Activated gamma-delta T cell (primary cell): ENCODE measurements at regions not wholly inside any gene's neighbourhood (a gene's known extent, or its start where the extent isn't known, plus 50 kb on each side); places are given as distances from the start of the nearest gene placed in this dataset.
"Not testable (repeated sequence)": the region's sequence is repeated elsewhere in the genome, so short reads cannot be mapped to it uniquely, and the experiment has no call there.

Source experiments
- DNase-seq: peaks from one replicate; lab custom pipeline; 2025; lab: John Stamatoyannopoulos, UW

GRCh38 chr5:27963050-27963783, 924.8 kb upstream of the CDH9 start:
- DNase-seq = no peak

DNA sequence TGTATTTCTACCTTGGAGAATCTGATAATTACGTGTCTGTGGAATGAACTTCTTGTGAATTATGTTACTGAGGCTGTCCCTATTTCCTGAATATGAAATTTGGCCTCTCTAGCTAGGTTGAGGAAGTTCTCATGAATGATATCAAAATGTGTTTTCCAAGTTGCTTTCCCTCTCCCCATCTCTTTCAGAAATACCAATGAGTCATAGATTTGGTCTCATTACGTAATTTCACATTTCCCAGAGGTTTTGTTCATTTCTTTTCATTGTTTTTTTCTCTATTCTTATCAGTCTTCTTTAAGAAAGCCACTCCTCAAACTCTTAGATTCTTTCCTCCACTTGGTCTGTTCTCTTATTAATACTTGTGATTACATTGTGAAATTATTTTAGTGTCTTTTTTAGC, 923.8 kb upstream of the CDH9 start:
- DNase-seq = no peak

- DNase-seq = no peak
Observed at GRCh38 chr5:27947088-27947487, 908.7 kb upstream of the CDH9 start.

GRCh38 chr5:27944471-27944870, 906.1 kb upstream of the CDH9 start:
- DNase-seq = no peak

DNA sequence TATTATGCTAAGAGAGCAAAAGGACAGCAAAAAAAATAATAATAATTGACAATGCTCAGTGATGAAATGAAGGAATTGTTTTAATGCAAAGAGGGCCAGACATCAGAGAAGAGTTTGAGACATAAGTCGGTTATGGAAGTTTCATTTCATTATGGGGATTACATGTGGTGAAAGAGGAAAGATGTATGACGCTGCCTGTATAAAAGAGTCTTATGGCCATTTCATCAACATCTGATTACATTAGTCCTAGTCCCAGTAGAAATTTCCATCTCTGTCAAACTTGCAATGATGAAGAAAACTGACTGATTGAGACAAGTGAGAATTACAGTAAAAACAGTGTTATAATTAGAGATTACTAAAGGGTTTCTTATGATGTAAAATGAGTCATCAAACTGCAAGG, 900.6 kb upstream of the CDH9 start:
- no peak for DNase-seq

DNA sequence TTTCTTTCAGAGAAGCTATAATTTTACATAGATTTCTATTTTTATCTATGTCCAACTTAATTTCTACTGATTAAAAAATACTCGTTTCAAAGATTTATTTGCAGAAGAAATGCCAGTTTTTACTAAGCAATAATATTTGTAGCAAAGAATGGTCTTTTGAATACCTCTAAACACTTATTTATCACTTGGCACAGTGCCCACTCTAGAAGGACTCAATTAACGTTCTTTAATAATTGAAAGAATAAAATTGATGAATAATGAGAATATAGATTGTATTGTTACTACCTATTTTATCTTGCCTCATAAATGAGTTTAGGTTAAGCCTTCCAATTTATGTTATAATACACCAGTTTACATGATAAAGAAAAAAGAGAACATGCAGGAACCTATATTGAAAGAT, 889.7 kb upstream of the CDH9 start:
- DNase-seq = no peak

- no peak for DNase-seq
Observed at GRCh38 chr5:27911216-27911615, 872.8 kb upstream of the CDH9 start.

- DNase-seq = no peak
Observed at GRCh38 chr5:27908341-27908740, 870.0 kb upstream of the CDH9 start.

- DNase-seq = no peak
Observed at GRCh38 chr5:27906931-27907601, 868.7 kb upstream of the CDH9 start.

DNA sequence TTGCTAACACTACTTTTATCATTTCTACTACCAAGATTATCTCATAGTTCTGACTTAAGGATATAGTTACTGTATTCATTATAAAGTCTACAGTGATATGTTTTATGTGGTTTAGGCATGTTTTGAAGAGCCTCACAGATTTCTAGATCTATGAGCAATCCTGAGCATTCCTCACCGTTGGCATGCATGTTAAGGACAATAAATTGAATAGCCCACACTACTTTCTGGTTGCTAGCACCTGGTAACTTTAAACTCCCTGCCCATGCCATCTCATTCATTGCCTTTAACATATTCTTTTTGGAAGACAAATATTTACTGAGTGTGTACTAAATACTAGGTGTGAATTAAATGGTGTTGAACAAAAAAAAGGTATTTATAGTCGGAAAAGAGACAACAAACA, 868.1 kb upstream of the CDH9 start:
- no peak for DNase-seq

DNA sequence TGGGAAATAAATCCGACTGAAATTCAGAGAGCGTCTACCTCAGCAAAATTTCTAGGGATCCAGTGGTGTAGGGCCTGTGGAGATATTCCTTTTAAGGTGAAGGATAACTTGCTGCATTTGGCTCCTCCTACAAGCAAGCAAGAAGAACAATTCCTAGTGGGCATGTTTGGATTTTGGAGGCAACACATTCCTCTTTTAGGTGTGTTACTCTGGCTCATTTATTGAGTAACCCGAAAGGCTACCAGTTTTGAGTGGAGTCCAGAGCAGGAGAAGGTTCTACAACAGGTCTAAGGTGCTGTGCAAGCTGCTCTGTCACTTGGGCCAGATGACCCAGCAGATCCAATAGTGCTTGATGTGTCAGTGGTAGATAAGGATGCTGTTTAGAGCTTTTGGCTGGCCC, 862.4 kb upstream of the CDH9 start:
- no peak for DNase-seq

DNA sequence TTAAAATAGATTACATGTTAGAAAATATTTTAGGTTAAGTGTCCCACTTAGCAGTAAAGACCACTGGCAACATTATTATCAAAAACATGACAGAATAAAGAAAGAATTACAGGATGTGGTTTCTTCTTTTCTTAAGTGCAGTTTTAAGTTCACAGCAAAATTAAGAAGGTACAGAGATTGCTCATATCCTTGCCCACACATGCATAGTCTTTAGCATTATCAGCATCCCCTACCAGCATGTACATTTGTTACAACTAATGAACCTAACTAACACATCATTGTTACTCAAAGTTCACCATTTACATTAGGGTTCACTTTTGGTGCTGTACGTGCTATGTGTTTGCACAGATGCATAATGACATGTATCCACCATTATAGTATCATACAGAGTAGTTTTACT, 837.7 kb upstream of the CDH9 start:
- DNase-seq = no peak

- no peak for DNase-seq
Observed at GRCh38 chr5:27875148-27875547, 836.8 kb upstream of the CDH9 start.

- DNase-seq = no peak
Observed at GRCh38 chr5:27868292-27868691, 829.9 kb upstream of the CDH9 start.

DNA sequence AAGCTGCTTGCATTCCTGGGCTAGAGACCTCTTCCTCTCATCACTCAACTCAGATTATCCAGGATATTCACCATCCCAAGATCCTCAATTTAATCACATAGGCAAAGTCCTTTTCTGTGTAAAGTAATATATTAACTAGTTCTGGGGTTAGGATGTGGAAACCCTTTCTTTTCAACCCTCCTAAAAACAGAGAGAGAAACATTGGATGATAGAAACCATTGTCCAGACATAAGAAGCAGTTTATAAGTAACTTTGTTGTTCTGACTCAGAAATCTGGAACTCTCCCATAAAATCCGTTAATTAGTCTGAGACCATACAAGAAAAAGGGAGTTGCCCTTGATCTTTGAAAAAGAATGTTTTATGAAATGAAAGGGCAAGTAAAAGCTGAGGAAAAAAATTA, 817.1 kb upstream of the CDH9 start:
- DNase-seq = no peak

DNA sequence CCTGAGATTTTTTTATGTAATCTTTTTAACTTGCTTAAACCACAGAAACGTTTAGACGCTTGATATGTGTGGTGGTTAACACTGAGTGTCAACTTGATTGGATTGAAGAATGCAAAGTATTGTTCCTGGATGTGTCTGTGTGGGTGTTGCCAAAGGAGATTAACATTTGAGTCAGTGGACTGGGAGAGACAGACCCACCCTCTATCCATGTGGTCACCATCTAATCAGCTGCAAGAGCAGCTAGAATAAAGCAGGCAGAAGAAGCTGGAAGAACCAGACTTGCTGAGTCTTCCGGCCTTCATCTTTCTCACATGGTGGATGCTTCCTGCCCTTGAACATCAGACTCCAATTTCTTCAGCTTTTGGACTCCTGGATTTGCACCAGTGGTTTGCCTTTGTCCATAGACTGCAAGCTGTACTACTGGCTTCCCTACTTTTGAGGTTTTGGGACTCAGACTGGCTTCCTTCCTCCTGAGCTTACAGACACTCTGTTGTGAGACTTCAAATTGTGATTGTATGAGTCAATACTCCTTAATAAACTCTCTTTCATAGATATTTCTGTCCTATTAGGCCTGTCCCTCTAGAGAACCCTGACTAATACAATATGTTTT, 816.0 kb upstream of the CDH9 start:
- DNase-seq = no peak

DNA sequence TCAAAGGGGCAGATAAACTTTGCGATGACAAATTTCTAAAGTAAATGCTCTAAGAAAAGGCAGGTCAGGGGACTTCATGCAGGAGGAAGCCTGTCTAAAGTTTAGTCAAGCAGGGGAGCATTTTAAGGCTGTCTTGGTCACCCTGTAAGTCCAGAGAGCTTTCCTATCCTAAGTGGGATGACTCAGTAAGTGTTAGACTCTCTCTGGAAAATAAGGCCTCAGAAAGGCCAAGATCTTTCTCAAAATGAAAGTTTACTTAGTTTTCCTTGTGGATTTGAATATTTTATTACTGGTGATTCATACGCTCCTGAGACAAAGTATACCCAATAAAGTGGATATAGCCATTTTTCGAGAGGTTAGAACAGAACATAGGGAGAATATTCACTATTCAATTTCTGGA, 806.9 kb upstream of the CDH9 start:
- DNase-seq = no peak

- not testable (repeated sequence) for DNase-seq
Observed at GRCh38 chr5:27836704-27837103, 798.3 kb upstream of the CDH9 start.

DNA sequence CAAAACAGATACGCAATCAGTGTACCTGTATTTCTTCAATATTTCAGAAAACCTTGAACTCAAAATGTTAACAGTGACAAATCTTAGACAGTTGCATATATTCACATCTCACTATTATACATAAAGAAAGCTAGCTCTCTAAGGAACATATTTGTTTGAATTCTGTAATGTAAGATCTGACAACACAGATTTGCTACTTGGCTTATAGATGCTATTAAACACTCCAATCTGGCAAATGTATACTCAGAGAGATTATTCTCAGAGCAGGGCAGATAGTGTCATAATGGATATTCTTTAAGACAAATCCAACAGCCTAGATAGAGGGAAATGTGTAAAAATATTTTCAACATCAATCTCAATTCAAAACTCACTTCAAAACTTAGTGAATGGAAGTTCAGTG, 794.5 kb upstream of the CDH9 start:
- DNase-seq = no peak

GRCh38 chr5:27830546-27830945, 792.2 kb upstream of the CDH9 start:
- no peak for DNase-seq

GRCh38 chr5:27821681-27822080, 783.3 kb upstream of the CDH9 start:
- no peak for DNase-seq

DNA sequence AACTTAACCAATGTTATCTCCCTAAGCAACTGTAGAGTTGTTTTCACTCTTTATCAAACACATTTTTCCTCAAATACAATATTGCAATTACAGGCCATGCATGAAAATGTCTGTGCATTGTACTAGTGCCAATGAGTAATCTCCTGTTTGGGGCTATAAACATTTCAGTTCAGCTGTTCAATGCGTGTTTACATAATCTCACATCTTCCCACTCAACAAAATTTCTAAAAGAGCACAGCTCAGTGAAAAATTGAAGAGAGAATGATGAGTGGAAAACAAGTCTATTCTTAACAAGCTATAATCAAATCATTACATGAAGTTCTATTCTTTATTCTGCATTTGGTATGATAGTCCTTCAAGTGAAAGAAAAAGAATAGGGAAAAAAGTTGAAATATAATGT, 780.5 kb upstream of the CDH9 start:
- no peak for DNase-seq

GRCh38 chr5:27814983-27815382, 776.6 kb upstream of the CDH9 start:
- no peak for DNase-seq
